NCI-H1105 treated with DMSO at 0.1 percent for 48 hours (cell line): ENCODE measurements at regions not wholly inside any gene's neighbourhood (a gene's known extent, or its start where the extent isn't known, plus 50 kb on each side); places are given as distances from the start of the nearest gene placed in this dataset.

Source experiments
- DNase-seq: peaks from one replicate; lab custom pipeline; 2025; lab: John Stamatoyannopoulos, UW

DNA sequence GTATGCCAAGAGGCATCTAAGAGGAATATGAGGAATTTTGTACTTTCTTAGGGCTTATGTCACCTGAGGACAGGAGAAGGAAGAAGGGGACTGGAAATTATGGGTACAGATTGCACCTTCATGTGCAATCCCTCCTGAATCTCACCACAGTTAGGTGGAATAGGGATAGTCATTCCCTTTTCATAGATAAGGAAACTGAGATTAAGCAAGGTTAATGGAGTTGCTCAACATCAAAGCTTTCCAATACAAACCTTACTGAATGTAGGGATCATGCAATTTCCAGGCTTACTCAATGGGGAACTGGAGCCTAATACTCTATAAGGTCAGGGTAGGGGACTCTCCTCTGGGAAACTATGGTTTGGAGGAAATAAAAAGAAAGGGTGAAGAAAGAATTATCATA is 133.0 kb downstream of the C11orf87 start:
- DNase-seq = no peak

- DNase-seq = no peak
These were observed 142.3 kb downstream of the C11orf87 start for GRCh38 chr11:109564241-109564640.

DNA sequence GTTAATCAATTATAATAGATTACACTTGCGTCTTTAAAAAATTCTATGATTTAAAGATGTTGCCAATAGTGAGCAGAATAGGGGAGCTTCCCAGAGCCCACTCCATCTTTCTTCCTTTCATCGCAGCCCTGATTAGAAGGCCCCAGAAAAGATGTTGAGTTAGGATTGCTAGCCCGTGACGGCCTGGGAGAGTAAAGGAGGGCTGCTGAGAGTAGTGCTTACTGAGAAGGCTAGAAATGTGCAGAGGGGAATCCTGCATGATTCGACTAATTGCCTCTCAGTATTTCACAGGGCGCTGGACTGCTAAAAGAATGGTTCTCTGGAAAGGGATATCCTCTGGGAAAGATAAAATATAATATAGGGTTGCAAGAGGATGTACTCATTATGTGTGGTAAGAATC is 160.5 kb downstream of the C11orf87 start:
- no peak for DNase-seq

- DNase-seq = no peak
These were observed 162.3 kb downstream of the C11orf87 start for GRCh38 chr11:109584001-109584972.

- DNase-seq = no peak
These were observed 164.8 kb downstream of the C11orf87 start for GRCh38 chr11:109586789-109587188.

GRCh38 chr11:109590782-109591181 is 168.8 kb downstream of the C11orf87 start:
- peak; percentile 16 for DNase-seq

DNA sequence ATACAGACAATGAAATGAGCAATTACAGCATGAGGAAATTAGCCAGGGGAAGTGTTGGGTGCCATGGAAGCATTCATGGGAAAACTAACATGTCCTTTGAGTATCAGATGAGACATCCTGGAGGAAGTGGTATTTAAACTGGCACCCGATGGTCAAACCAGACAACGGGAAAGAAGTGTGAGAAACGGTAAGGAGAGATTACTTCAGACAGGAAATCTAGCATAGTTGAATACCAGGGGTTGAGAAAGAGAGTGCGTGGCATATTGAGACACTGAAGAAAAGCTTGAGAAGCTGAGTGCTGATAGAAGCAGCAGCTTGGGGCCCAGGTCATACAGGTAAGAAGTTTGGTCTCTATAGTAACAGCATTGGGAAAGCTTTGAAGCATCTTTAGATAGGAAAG is 175.3 kb downstream of the C11orf87 start:
- no peak for DNase-seq

DNA sequence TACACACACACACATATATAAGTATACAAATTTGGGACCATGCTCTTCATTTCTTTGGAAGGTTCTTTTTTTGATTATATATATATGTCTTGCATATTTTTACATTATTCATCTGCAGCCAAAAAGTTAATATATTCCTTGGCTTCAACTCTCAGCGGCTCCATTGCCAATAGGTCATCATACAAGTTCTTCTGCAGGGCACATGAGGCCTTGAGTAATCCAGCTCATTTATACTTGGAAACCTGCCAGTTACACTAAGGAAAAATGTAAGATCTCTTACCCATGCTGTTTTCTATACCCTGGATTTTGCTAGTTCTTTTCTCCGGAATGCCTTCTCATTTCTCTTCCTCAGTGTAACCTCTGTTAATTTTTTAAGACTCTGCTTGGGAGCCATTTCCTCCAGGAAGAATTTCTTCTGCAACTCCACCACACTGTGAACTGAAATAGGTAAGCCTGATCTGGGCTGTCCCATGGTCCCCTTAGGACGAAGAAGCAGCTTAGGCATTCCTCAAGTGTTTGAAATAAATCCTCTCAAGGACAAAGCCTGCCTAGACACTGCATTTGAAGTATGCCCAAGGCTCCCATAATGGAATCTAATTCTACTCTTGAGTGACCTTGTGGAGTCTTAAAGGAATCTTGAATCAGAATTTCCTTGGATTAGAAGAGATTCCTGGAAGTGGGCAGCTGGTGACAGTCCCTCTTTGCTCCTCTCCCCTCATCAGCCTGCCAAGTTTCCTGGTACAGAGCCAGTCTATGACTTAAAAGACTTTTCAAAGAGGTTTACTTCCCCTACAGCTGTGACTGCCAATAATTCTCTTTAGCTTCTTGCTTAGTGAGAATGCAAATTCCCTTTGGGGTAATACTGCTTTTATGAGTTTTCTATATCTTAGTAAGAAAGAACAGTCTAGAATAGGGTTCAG is 182.8 kb downstream of the C11orf87 start:
- DNase-seq = no peak

GRCh38 chr11:109606256-109606655 is 184.3 kb downstream of the C11orf87 start:
- no peak for DNase-seq

DNA sequence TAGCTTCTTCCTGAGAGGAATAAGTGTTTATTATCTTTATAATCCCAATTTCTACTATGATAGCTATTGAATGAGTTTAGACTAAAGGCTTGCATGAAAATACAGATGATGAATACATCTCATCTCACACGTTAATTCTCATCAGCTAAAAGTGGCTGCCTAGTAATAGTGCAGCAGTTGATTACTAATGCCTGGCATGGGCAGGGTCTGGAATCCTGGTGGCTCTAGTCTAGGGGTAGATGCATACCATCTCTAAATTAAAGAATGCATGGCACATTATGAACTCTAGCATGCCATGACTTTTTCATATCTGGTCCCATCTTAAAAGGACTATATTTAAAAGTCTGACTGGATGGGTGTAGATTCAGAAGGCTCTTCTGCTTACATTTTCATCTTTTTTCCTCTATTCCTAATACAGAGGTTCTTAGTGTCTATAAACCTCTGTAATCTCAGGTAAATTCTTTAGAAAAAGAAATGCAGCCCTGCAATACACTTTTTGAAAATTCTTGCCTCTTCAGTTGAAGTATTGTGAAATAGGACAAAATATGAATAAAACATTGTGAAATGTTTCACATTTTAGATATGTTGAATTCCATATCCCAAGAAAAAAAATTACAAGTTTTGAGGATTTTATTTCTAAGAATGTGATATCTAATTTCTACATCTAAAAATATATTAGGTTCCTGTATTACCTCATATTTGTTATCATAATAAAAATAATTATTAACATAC is 187.6 kb downstream of the C11orf87 start:
- DNase-seq = no peak

DNA sequence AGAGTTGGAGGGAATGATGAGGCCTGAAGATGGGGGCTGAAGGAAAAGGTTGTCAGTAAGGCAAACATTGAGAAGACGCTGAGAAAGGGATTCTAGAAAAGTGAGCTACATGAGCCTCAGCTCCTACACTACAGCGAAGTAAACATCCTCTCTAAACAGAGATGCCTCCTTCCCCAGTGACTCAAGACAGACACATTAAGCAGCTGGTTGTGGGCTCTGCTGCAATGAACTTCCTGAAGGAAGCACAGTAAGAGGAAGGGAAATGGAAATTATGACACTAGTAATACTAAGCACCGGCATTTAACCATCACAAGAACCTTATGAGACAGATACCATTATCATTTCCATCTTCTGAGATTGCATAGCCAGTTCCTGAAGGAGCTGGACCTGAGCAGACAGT is 190.5 kb downstream of the C11orf87 start:
- DNase-seq = no peak

- peak; percentile 3 for DNase-seq
These were observed 197.5 kb downstream of the C11orf87 start for GRCh38 chr11:109619498-109619897.

DNA sequence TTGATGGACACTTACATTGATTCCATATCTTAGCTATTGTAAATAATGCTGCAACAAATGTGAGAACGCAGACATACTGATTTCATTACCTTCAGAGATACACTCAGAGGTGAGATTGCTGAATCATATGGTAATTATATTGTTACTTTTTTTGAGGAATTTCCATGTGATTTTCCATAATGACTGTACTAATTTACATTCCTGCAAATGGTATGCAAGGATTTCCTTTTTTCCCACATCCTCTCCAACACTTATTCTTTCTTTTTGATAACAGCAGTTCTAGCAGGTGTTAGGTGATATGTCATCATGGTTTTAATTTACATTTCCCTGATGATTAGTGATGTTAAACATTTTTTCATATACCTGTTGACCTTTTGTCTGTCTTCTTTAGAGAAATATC is 207.7 kb downstream of the C11orf87 start:
- DNase-seq = no peak

DNA sequence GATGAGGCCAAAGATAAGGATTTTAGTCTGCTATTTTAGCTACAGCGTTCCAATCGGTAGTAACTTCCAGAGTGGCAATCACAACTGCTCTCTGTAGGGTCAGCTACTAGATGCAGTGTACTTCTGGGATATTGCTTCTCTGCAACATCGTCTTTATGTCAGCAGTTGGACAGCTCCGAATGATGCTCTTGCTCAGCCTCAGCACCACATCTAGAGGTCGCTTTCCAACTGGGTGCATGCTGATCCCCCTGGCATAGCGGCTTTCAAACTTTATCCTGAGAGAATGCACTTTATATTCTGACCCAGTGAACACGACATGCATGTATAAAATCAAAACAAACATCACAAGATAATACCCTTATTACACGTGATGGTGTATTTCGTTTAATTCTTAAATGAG is 219.6 kb downstream of the C11orf87 start:
- DNase-seq = no peak

DNA sequence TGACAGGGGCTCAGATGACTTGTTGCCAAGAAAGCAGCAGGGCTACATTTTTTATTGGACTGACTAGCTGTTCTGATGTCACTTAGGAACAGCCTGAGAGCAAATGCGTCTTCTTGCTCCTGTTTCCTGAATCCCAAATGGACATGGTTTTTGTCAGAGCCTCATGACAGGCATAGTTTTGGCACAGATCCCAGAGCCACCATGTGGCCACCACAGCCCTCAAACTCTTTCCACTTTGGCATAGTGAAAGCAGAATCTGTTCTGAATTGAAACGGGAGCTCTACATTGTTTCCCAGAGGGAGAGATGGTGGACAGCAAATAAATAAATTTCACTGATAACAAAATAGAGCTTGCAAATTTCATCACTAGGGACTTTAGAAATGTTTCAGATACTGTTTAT is 222.2 kb downstream of the C11orf87 start:
- peak; percentile 91 for DNase-seq

- DNase-seq = no peak
These were observed 226.8 kb downstream of the C11orf87 start for GRCh38 chr11:109648804-109649203.

DNA sequence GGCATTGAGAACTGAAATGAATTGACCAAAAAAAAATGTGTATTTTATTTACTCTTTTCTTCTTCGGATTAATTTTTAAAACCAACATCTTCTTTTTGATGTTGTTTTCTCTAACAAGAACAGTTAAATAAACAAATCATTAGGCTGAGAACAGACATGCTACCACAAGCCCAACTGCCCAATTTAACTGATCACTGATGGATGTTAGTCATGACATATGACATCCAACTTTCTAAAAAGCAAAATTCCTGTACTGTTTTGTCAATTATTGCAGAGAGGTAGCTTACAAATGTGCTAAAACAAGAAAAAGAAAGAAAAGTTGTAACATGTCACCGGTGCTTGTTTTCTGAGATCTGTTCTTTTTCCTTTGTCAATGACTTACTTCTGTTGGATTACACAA is 232.1 kb downstream of the C11orf87 start:
- no peak for DNase-seq

DNA sequence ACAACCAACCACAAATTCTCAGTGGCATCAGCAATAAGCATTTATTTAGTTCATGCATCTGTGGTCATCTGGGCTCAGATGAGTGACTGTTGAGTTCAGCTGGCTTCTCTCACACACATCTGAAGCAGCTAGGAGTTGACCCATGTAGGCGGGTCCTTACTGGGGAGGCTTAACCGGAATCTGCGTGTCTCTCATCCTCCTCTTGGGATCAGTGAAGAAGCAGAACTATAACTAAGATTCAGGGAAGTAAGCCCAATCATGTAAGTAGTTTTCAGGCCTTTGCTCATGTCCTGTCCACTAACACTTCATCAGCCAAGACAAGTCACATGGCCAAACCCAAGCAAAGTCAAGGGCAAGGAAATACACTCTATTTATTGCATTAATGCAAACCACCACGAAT is 236.2 kb downstream of the C11orf87 start:
- no peak for DNase-seq

DNA sequence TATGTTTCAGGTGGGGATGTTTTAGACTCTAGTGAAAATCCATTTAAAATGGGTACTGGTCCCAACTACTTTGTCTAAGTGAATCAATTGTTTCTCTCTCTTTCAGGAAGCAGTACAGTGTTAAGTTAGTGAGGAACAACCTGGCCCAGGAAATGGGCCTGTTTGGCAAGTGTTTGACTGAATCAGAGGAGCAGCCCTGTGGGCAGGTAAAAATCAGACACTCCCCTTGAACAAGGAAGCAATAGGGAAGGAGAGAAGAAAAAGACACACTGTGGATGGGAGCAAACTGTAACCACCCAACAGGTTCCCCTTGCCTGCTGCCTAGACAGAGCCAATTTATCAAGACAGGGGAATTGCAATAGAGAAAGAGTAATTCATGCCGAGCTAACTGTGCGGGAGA is 245.7 kb downstream of the C11orf87 start:
- DNase-seq = no peak

- DNase-seq = no peak
These were observed 247.1 kb downstream of the C11orf87 start for GRCh38 chr11:109668973-109669634.

GRCh38 chr11:109677231-109677630 is 255.2 kb downstream of the C11orf87 start:
- DNase-seq = no peak

GRCh38 chr11:109677876-109678275 is 255.9 kb downstream of the C11orf87 start:
- DNase-seq = no peak
